Neuron (in vitro differentiated cells): ENCODE measurements at regions not wholly inside any gene's neighbourhood (a gene's known extent, or its start where the extent isn't known, plus 50 kb on each side); places are given as distances from the start of the nearest gene placed in this dataset.
"Not testable (repeated sequence)": the region's sequence is repeated elsewhere in the genome, so short reads cannot be mapped to it uniquely, and the experiment has no call there.

Experiments
- H2AFZ ChIP-seq: one replicate; pipeline ENCODE4 v1.6.1; 2013; ENCODE audit warnings: low read depth, mild to moderate bottlenecking, inconsistent platforms, low read length, moderate library complexity
- H3K27me3 ChIP-seq: one replicate; pipeline ENCODE4 v1.6.1; 2013; ENCODE audit warnings: low read length; ENCODE audit not compliant: insufficient read depth
- H3K36me3 ChIP-seq: one replicate; pipeline ENCODE4 v1.6.1; 2013; ENCODE audit warnings: low read length; ENCODE audit not compliant: insufficient read depth
- H3K4me1 ChIP-seq: one replicate; pipeline ENCODE4 v1.6.1; 2013; ENCODE audit warnings: low read length; ENCODE audit not compliant: insufficient read depth
- H3K4me3 ChIP-seq: 2 replicates; pipeline ENCODE4 v1.5.1; 2013; ENCODE audit warnings: mild to moderate bottlenecking, low read length, moderate library complexity
- H3K9me3 ChIP-seq: one replicate; pipeline ENCODE4 v1.6.1; 2013; ENCODE audit warnings: low read length

- no peak overlapping the region for H3K4me3 ChIP-seq
- H3K4me1 ChIP-seq = no peaks in the 10 kb centered on the region
- no peaks in the 10 kb centered on the region for H3K36me3 ChIP-seq
- H3K9me3 ChIP-seq = no peaks in the 10 kb centered on the region
- no peak overlapping the region for H2AFZ ChIP-seq
- H3K27me3 ChIP-seq = no peaks in the 10 kb centered on the region
These were observed 484.5 kb downstream of the TDRD3 start for GRCh38 chr13:60881507-60881906.

- no peak overlapping the region for H3K4me3 ChIP-seq
- no peaks in the 10 kb centered on the region for H3K36me3 ChIP-seq
- H3K9me3 ChIP-seq = no peaks in the 10 kb centered on the region
- no peak overlapping the region for H2AFZ ChIP-seq
- H3K4me1 ChIP-seq = no peaks in the 10 kb centered on the region
- H3K27me3 ChIP-seq = no peaks in the 10 kb centered on the region
These were observed 476.1 kb downstream of the TDRD3 start for GRCh38 chr13:60873116-60873515.

- Histone ChIP-seq H3K4me3 (no peak overlapping the region), H2AFZ (no peak overlapping the region), H3K9me3 (no peaks in the 10 kb centered on the region), H3K36me3 (no peaks in the 10 kb centered on the region), H3K4me1 (no peaks in the 10 kb centered on the region), H3K27me3 (no peaks in the 10 kb centered on the region)
These were observed 473.1 kb downstream of the TDRD3 start for GRCh38 chr13:60869941-60870613.

- Histone ChIP-seq H2AFZ (no peak overlapping the region), H3K4me3 (no peak overlapping the region), H3K4me1 (no peaks in the 10 kb centered on the region), H3K9me3 (no peaks in the 10 kb centered on the region), H3K36me3 (no peaks in the 10 kb centered on the region), H3K27me3 (no peaks in the 10 kb centered on the region)
These were observed 472.2 kb downstream of the TDRD3 start for GRCh38 chr13:60869225-60869624.

GRCh38 chr13:60862036-60862435 is 465.0 kb downstream of the TDRD3 start:
- H3K36me3 ChIP-seq = no peaks in the 10 kb centered on the region
- H2AFZ ChIP-seq = no peak overlapping the region
- H3K27me3 ChIP-seq = no peaks in the 10 kb centered on the region
- H3K9me3 ChIP-seq = no peaks in the 10 kb centered on the region
- no peaks in the 10 kb centered on the region for H3K4me1 ChIP-seq
- H3K4me3 ChIP-seq = no peak overlapping the region

GRCh38 chr13:60857698-60858097 is 460.7 kb downstream of the TDRD3 start:
- Histone ChIP-seq H3K4me1 (no peaks in the 10 kb centered on the region), H3K36me3 (no peaks in the 10 kb centered on the region), H3K27me3 (no peaks in the 10 kb centered on the region), H2AFZ (no peak overlapping the region), H3K9me3 (no peaks in the 10 kb centered on the region), H3K4me3 (no peak overlapping the region)

GRCh38 chr13:60852886-60853285 is 455.9 kb downstream of the TDRD3 start:
- Histone ChIP-seq H3K36me3 (no peaks in the 10 kb centered on the region), H3K9me3 (peaks cover 4% of the 10 kb centered on the region), H3K4me3 (no peak overlapping the region), H3K4me1 (no peaks in the 10 kb centered on the region), H3K27me3 (no peaks in the 10 kb centered on the region), H2AFZ (no peak overlapping the region)

GRCh38 chr13:60851378-60851777 is 454.4 kb downstream of the TDRD3 start:
- Histone ChIP-seq H3K36me3 (no peaks in the 10 kb centered on the region), H3K27me3 (no peaks in the 10 kb centered on the region)

GRCh38 chr13:60850526-60850925 is 453.5 kb downstream of the TDRD3 start:
- Histone ChIP-seq H3K27me3 (no peaks in the 10 kb centered on the region), H2AFZ (no peak overlapping the region), H3K4me1 (peaks cover 1% of the 10 kb centered on the region), H3K36me3 (no peaks in the 10 kb centered on the region), H3K4me3 (no peak overlapping the region), H3K9me3 (peaks cover 4% of the 10 kb centered on the region)

More at GRCh38 chr13:60851378-60851777, 454.4 kb downstream of the TDRD3 start:
- Histone ChIP-seq H3K4me3 (no peak overlapping the region), H3K4me1 (no peaks in the 10 kb centered on the region), H3K9me3 (peaks cover 4% of the 10 kb centered on the region), H2AFZ (no peak overlapping the region)

- no peak overlapping the region for H2AFZ ChIP-seq
- H3K4me3 ChIP-seq = no peak overlapping the region
- H3K9me3 ChIP-seq = no peaks in the 10 kb centered on the region
- no peaks in the 10 kb centered on the region for H3K27me3 ChIP-seq
- no peaks in the 10 kb centered on the region for H3K36me3 ChIP-seq
- H3K4me1 ChIP-seq = peaks cover 10% of the 10 kb centered on the region
These were observed 441.6 kb downstream of the TDRD3 start for GRCh38 chr13:60838581-60838980.

- Histone ChIP-seq H3K36me3 (no peaks in the 10 kb centered on the region), H3K4me3 (no peak overlapping the region)
These were observed 440.8 kb downstream of the TDRD3 start for GRCh38 chr13:60837806-60838205.

GRCh38 chr13:60836821-60837220 is 439.8 kb downstream of the TDRD3 start:
- Histone ChIP-seq H3K4me1 (peaks cover 10% of the 10 kb centered on the region), H3K27me3 (no peaks in the 10 kb centered on the region), H3K36me3 (no peaks in the 10 kb centered on the region), H2AFZ (no peak overlapping the region), H3K9me3 (peaks cover 2% of the 10 kb centered on the region), H3K4me3 (no peak overlapping the region)

More at GRCh38 chr13:60837806-60838205, 440.8 kb downstream of the TDRD3 start:
- H3K9me3 ChIP-seq = peaks cover 2% of the 10 kb centered on the region
- H2AFZ ChIP-seq = no peak overlapping the region
- peaks cover 10% of the 10 kb centered on the region for H3K4me1 ChIP-seq
- no peaks in the 10 kb centered on the region for H3K27me3 ChIP-seq

GRCh38 chr13:60811581-60811980 is 414.6 kb downstream of the TDRD3 start:
- no peaks in the 10 kb centered on the region for H3K4me1 ChIP-seq
- H3K36me3 ChIP-seq = no peaks in the 10 kb centered on the region
- H3K27me3 ChIP-seq = no peaks in the 10 kb centered on the region
- no peak overlapping the region for H2AFZ ChIP-seq
- no peaks in the 10 kb centered on the region for H3K9me3 ChIP-seq
- no peak overlapping the region for H3K4me3 ChIP-seq

GRCh38 chr13:60805640-60806039 is 408.6 kb downstream of the TDRD3 start:
- H3K4me3 ChIP-seq, H3K36me3 ChIP-seq, H2AFZ ChIP-seq, H3K4me1 ChIP-seq, H3K9me3 ChIP-seq, H3K27me3 ChIP-seq: not testable (repeated sequence)
